BJ (cell line): ENCODE measurements at regions not wholly inside any gene's neighbourhood (a gene's known extent, or its start where the extent isn't known, plus 50 kb on each side); places are given as distances from the start of the nearest gene placed in this dataset.

Experiments used
- CTCF ChIA-PET: fragments of 350-600 bp; formaldehyde crosslinking; extraction: SDS; loops from one replicate; lab custom pipeline; 2021; ENCODE audit warnings: antibody characterized with exemption, inconsistent platforms; lab: Yijun Ruan, JAX
- POLR2A ChIA-PET: fragments of 300-600 bp; sonication (Branson Sonifier 250); formaldehyde crosslinking; extraction: SDS; loops from one replicate; lab custom pipeline; 2021; ENCODE audit warnings: antibody characterized with exemption; lab: Charles Lee
- DNase-seq: peaks from one replicate; pipeline ENCODE4 v3.0.0-alpha.2; 2011; ENCODE audit warnings: low read depth
- H3K27me3 ChIP-seq: 2 replicates; pipeline ENCODE4 v1.6.0; 2011; ENCODE audit warnings: low read length; ENCODE audit not compliant: control insufficient read depth, insufficient read depth
- H3K36me3 ChIP-seq: 2 replicates; pipeline ENCODE4 v1.5.1; 2011; ENCODE audit warnings: low read length; ENCODE audit not compliant: control insufficient read depth, insufficient read depth
- H3K4me3 ChIP-seq: 2 replicates; pipeline ENCODE4 v1.5.1; 2011; ENCODE audit warnings: low read depth, mild to moderate bottlenecking, control low read depth, low read length
- TF ChIP-seq, protein P1 (sequence below): IDR thresholded peaks from 2 replicates; pipeline ENCODE4 v1.5.1; 2011; ENCODE audit warnings: low read depth, mild to moderate bottlenecking, control low read depth, inconsistent platforms, low read length, moderate library complexity; ENCODE audit not compliant: insufficient read depth

DNA sequence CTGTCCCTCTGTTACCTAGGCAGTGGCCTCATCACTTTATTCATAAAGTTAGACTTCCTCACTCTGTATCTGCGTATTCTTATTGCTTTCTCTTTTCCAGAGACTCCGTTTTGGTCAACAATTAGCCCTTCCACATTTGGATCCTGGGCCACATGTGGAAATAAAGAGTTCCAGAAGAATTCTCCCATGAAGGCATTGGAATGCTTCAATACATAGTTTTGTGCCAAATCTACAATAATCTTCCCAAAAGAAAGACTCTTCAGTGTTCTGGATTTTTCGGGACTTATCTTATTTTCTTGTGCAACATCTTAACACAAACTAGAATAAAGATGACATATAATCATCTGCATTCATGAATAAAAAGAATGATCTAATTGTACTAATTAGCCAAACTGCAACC, 187.7 kb upstream of the BMP2 start:
- CTCF ChIA-PET = no interaction called here

DNA sequence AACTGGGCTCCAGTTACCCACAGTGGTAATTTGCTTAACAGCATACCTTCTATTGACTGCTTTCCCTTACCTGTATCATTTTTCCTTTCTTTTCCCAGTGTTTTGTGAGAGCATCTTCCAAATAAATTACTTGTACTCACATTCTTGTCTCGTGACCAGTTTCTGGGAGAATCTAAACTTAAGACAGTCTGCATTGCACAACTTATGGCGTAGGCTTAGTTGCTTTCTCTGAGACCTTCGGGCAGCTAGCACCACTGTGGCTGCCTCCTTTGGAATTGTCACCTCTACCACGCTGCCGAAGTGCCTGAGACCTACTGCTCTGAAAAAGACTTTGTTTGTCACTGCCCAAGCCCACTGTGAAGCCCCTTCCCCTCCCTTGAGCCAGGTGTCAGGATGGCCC, 188.1 kb upstream of the BMP2 start:
- DNase-seq = no peak
- CTCF ChIA-PET = no interaction called here
- POLR2A ChIA-PET = no interaction called here
- no peaks in the 10 kb centered on the region for H3K27me3 ChIP-seq
- TF ChIP-seq, protein P1, sequence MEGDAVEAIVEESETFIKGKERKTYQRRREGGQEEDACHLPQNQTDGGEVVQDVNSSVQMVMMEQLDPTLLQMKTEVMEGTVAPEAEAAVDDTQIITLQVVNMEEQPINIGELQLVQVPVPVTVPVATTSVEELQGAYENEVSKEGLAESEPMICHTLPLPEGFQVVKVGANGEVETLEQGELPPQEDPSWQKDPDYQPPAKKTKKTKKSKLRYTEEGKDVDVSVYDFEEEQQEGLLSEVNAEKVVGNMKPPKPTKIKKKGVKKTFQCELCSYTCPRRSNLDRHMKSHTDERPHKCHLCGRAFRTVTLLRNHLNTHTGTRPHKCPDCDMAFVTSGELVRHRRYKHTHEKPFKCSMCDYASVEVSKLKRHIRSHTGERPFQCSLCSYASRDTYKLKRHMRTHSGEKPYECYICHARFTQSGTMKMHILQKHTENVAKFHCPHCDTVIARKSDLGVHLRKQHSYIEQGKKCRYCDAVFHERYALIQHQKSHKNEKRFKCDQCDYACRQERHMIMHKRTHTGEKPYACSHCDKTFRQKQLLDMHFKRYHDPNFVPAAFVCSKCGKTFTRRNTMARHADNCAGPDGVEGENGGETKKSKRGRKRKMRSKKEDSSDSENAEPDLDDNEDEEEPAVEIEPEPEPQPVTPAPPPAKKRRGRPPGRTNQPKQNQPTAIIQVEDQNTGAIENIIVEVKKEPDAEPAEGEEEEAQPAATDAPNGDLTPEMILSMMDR = no peak
- no peak overlapping the region for H3K4me3 ChIP-seq
- H3K36me3 ChIP-seq = no peaks in the 10 kb centered on the region

More for the DNA sequence above, 187.7 kb upstream of the BMP2 start:
- Histone ChIP-seq H3K27me3 (no peaks in the 10 kb centered on the region), H3K4me3 (no peak overlapping the region), H3K36me3 (no peaks in the 10 kb centered on the region)
- POLR2A ChIA-PET = no interaction called here
- TF ChIP-seq, protein P1 = no peak
- DNase-seq = no peak

DNA sequence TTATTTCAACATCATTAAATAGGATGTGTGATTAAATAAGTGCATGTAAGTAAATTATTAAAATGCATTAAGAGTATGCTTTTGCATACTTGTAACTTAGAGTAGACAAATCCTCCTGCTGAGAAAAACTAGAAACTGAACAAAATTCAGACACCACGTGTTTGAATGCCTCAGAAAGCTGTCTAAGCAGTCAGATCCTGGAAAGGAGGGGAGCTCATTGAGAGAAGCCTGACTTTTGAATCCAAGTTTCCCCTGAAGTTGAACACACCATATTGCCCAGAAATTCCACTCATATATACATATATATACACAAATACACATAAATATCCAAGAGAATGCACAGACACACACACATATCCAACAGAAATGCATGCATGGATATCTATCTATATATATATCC, 190.0 kb upstream of the BMP2 start:
- no peak for DNase-seq
- TF ChIP-seq, protein P1 = no peak
- no peaks in the 10 kb centered on the region for H3K27me3 ChIP-seq
- no peaks in the 10 kb centered on the region for H3K36me3 ChIP-seq
- CTCF ChIA-PET = interaction anchor here (1.2 kb wide), 1 partner anchor 15 kb away, joined by 3 read pairs; no protein-coding TSS in a partner anchor
- no peak overlapping the region for H3K4me3 ChIP-seq
- POLR2A ChIA-PET = no interaction called here

DNA sequence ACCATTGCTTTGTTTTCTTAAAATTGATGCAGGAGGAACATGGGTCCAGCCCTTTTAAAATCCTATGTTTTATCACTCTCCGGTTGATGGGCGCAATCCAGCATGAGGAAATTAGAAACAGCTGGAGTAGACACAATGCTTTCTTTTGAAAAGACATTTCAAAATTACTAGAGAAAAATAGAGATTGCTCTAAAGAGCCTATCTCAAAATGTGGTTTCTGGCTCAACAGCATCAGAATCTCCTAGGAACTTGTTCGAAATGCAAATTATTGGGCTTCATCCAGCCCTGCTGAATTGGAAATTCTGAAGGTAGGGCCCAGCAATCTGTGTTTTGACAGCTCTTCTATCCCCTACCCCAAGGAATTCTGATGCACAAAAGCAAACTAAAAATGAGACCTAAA, 190.8 kb upstream of the BMP2 start:
- Histone ChIP-seq H3K36me3 (no peaks in the 10 kb centered on the region), H3K27me3 (no peaks in the 10 kb centered on the region), H3K4me3 (no peak overlapping the region)
- DNase-seq = no peak
- CTCF ChIA-PET = interaction anchor here (1.2 to 1.4 kb wide), 2 partner anchors 15 to 19 kb away, joined by 3 to 4 read pairs; no protein-coding TSS in a partner anchor
- TF ChIP-seq, protein P1 = no peak
- POLR2A ChIA-PET = no interaction called here

DNA sequence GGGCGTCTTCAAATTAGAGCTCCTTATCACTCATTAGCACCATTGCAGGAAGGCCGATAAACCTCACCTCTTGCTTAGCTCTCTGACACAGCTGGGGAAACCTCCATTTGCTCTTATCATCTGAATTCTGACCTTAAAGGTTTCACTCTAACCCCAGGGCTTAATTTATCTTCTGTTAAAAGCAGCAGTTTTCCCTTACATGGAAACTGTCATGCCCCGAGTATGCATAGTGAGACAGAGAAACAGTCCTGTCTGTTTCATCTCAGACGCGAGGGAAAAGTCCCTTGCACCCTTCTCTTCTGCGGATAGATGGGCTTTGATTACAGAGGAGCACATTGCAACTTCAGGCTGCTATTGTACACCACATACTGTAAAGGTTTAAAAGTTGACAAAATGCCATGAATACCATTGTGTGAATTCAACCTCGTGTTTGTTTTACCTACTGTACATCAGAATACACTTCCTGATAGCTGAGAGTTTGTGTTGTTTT, 191.5 kb upstream of the BMP2 start:
- POLR2A ChIA-PET = no interaction called here

More for the DNA sequence above, 191.5 kb upstream of the BMP2 start:
- CTCF ChIA-PET = interaction anchor here (1.4 kb wide), 1 partner anchor 20 kb away, joined by 4 read pairs; no protein-coding TSS in a partner anchor
- H3K4me3 ChIP-seq = no peak overlapping the region
- H3K27me3 ChIP-seq = no peaks in the 10 kb centered on the region
- TF ChIP-seq, protein P1 = no peak
- DNase-seq = no peak
- H3K36me3 ChIP-seq = no peaks in the 10 kb centered on the region
